GM23338 (cell line): ENCODE measurements at regions not wholly inside any gene's neighbourhood (a gene's known extent, or its start where the extent isn't known, plus 50 kb on each side); places are given as distances from the start of the nearest gene placed in this dataset.
A peak's percentile ranks its signal among the peaks of the same experiment; 100 is the strongest.

Source experiments
- ATAC-seq: fragments of 200-7000 bp; cut with Tn5 transposase; 3 replicates; pipeline ENCODE4 v1.9.1; 2020
- DNase-seq: peaks from one replicate; pipeline ENCODE4 v3.0.0-alpha.2; 2015; ENCODE audit warnings: low spot score
- H2AFZ ChIP-seq: fragments of 200-600 bp; sonication (generic); 2 replicates; pipeline ENCODE4 v1.8.0; 2016; ENCODE audit warnings: antibody characterized with exemption, mild to moderate bottlenecking, moderate library complexity
- H3F3A ChIP-seq: fragments of 200-600 bp; sonication (generic); replicated peaks from 2 replicates; pipeline ENCODE4 v1.8.0; 2017; ENCODE audit warnings: antibody characterized with exemption, mixed run types, low read depth
- H3K27ac ChIP-seq: fragments of 200-600 bp; sonication (generic); 2 replicates; pipeline ENCODE4 v1.6.1; 2016; ENCODE audit warnings: low read depth
- H3K27me3 ChIP-seq: fragments of 200-600 bp; sonication (generic); 2 replicates; pipeline ENCODE4 v1.8.0; 2016; ENCODE audit warnings: mild to moderate bottlenecking, mixed run types, moderate library complexity; ENCODE audit not compliant: insufficient read depth
- H3K36me3 ChIP-seq: fragments of 200-600 bp; sonication (generic); 2 replicates; pipeline ENCODE4 v1.8.0; 2016; ENCODE audit warnings: mild to moderate bottlenecking; ENCODE audit not compliant: insufficient read depth
- H3K4me1 ChIP-seq: fragments of 200-600 bp; sonication (generic); 2 replicates; pipeline ENCODE4 v1.8.0; 2016; ENCODE audit warnings: mild to moderate bottlenecking, moderate library complexity; ENCODE audit not compliant: insufficient read depth
- H3K4me2 ChIP-seq: fragments of 200-600 bp; sonication (generic); 2 replicates; pipeline ENCODE4 v1.7.1; 2017; ENCODE audit warnings: mixed run types
- H3K4me3 ChIP-seq: fragments of 200-600 bp; sonication (generic); 2 replicates; pipeline ENCODE4 v1.6.1; 2016; ENCODE audit warnings: mixed run types
- H3K79me2 ChIP-seq: fragments of 200-600 bp; sonication (generic); replicated peaks from 2 replicates; pipeline ENCODE4 v1.8.0; 2017; ENCODE audit warnings: mild to moderate bottlenecking; ENCODE audit not compliant: insufficient read depth
- H3K9me2 ChIP-seq: fragments of 200-600 bp; sonication (generic); 2 replicates; pipeline ENCODE4 v1.8.0; 2017; ENCODE audit not compliant: insufficient read depth
- H4K20me1 ChIP-seq: fragments of 200-600 bp; sonication (generic); replicated peaks from 2 replicates; pipeline ENCODE4 v1.8.0; 2017; ENCODE audit warnings: mild to moderate bottlenecking; ENCODE audit not compliant: insufficient read depth
- H3K27ac Mint-ChIP-seq: 2 replicates; pipeline ENCODE4 v1.8.0; 2020; ENCODE audit warnings: inconsistent platforms, mild to moderate bottlenecking, moderate library complexity, mixed read lengths
- H3K27me3 Mint-ChIP-seq: 3 replicates; pipeline ENCODE4 v1.8.0; 2022; ENCODE audit warnings: low read depth, mild to moderate bottlenecking, moderate library complexity, mixed read lengths, inconsistent platforms; ENCODE audit not compliant: insufficient read depth, poor library complexity
- H3K36me3 Mint-ChIP-seq: 3 replicates; pipeline ENCODE4 v1.8.0; 2021; ENCODE audit warnings: low read depth, mild to moderate bottlenecking, inconsistent platforms, moderate library complexity, mixed read lengths
- H3K4me1 Mint-ChIP-seq: 3 replicates; pipeline ENCODE4 v1.8.0; 2020; ENCODE audit warnings: mild to moderate bottlenecking, inconsistent platforms, mixed read lengths
- H3K4me3 Mint-ChIP-seq: 3 replicates; pipeline ENCODE4 v1.8.0; 2021; ENCODE audit warnings: moderate library complexity, mild to moderate bottlenecking, inconsistent platforms, mixed read lengths
- H3K9me3 Mint-ChIP-seq: 3 replicates; pipeline ENCODE4 v1.8.0; 2020; ENCODE audit warnings: moderate library complexity, mild to moderate bottlenecking, inconsistent platforms, mixed read lengths
- CREB1 ChIP-seq: fragments of 250-450 bp; sonication (Bioruptor Pico); IDR thresholded peaks from 2 replicates; pipeline ENCODE4 v1.5.0; 2020; ENCODE audit warnings: low read depth, mild to moderate bottlenecking, moderate library complexity
- EZH2 ChIP-seq: fragments of 200-600 bp; sonication (generic); IDR thresholded peaks from one replicate; pipeline ENCODE4 v1.8.0; 2017; ENCODE audit warnings: antibody characterized with exemption, mild to moderate bottlenecking, low read depth; ENCODE audit not compliant: unreplicated experiment
- EZH2phosphoT487 ChIP-seq: fragments of 200-600 bp; sonication (generic); IDR thresholded peaks from one replicate; pipeline ENCODE4 v1.8.1; 2018; ENCODE audit warnings: antibody characterized with exemption; ENCODE audit not compliant: unreplicated experiment
- JUNB ChIP-seq: IDR thresholded peaks from one replicate; pipeline ENCODE4 v1.6.1; 2016; ENCODE audit warnings: antibody characterized with exemption; ENCODE audit not compliant: unreplicated experiment
- NANOG ChIP-seq: IDR thresholded peaks from 2 replicates; pipeline ENCODE4 v1.6.1; 2016; ENCODE audit warnings: antibody characterized with exemption, borderline replicate concordance
- POLR2AphosphoS5 ChIP-seq: IDR thresholded peaks from 2 replicates; pipeline ENCODE4 v1.6.1; 2016; ENCODE audit warnings: antibody characterized with exemption, low read depth
- STAT1 ChIP-seq: IDR thresholded peaks from one replicate; pipeline ENCODE4 v1.6.1; 2016; ENCODE audit warnings: antibody characterized with exemption; ENCODE audit not compliant: unreplicated experiment
- ZNF114 ChIP-seq: fragments of 250-450 bp; sonication (Bioruptor Pico); IDR thresholded peaks from 2 replicates; pipeline ENCODE4 v1.5.0; 2020; ENCODE audit warnings: mild to moderate bottlenecking, moderate library complexity
- ZNF331 ChIP-seq: fragments of 250-450 bp; sonication (Bioruptor Pico); IDR thresholded peaks from 2 replicates; pipeline ENCODE4 v1.5.0; 2020; ENCODE audit warnings: low read depth, mild to moderate bottlenecking, moderate library complexity
- TF ChIP-seq, protein P1 (sequence below): fragments of 250-450 bp; sonication (Bioruptor Pico); IDR thresholded peaks from 2 replicates; pipeline ENCODE4 v1.5.0; 2020; ENCODE audit warnings: mild to moderate bottlenecking, moderate library complexity
- TF ChIP-seq, protein P2 (sequence below), 2 experiments: fragments of 200-600 bp in 1 of 2; sonication (generic) in 1 of 2; conservative IDR thresholded peaks; 2 replicates each; pipeline versions ENCODE4 v1.5.1 to v1.6.1; 2016 to 2017; ENCODE audit warnings: antibody characterized with exemption in 2 of 2, low read depth in 2 of 2, mild to moderate bottlenecking in 2 of 2, moderate library complexity in 1 of 2
- TF ChIP-seq, protein P3 (sequence below): IDR thresholded peaks from one replicate; pipeline ENCODE4 v1.6.1; 2018; ENCODE audit warnings: antibody characterized with exemption; ENCODE audit not compliant: unreplicated experiment
- TF ChIP-seq, protein P4 (sequence below): IDR thresholded peaks from 2 replicates; pipeline ENCODE4 v1.6.1; 2016; ENCODE audit warnings: antibody characterized with exemption

DNA sequence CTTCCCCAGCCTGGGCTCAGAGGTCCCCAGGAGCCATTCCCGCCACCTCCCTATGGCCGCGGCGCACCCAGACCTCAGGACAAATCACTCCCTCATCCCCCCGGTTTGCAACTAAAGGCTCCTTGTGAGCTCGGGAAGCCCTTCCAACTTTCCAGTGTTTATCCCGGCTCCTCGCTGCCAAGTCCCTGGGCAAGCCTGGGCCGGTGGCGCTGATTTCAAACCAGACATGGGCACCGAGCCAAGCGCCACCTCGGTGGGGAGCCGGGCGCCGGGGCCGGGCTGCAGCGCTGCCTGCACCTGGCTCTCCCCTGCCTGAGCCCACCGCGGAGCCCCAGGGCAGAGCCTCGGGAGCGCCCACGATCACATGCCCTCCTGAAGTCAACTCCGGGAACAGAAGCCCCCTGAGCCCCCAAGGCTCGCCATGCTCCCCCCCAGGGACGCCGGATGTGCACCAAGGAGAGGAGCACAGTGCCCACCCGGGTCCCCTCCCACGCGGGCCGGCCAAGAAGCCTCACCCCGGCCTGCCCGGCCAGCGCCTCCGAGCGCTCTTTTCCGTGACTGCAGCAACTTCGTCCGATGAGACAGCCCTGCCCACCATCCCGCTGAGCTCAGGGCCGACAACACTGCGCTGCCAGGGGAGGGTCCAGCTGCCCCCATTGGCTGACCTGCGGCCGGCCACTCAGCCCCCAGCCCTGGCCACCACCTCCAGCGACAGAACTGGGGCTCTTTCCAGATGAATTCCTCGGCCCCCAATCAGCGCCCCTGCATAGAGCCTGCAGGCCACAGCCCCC lies 50.0 kb downstream of the NCOR2 start:
- H3K4me3 Mint-ChIP-seq, result no peak overlapping the region
- no peak overlapping the region; the same call in 1 of the 2 replicates for H3K27ac ChIP-seq
- DNase-seq (no peak), ATAC-seq (no peak)
- H3K4me2 ChIP-seq, result no peak overlapping the region; the same call in 1 of the 2 replicates
- peaks cover 20% of the 10 kb centered on the region for H3K27me3 Mint-ChIP-seq
- peaks cover 20% of the 10 kb centered on the region for H3K36me3 Mint-ChIP-seq
- TF ChIP-seq, protein P1, sequence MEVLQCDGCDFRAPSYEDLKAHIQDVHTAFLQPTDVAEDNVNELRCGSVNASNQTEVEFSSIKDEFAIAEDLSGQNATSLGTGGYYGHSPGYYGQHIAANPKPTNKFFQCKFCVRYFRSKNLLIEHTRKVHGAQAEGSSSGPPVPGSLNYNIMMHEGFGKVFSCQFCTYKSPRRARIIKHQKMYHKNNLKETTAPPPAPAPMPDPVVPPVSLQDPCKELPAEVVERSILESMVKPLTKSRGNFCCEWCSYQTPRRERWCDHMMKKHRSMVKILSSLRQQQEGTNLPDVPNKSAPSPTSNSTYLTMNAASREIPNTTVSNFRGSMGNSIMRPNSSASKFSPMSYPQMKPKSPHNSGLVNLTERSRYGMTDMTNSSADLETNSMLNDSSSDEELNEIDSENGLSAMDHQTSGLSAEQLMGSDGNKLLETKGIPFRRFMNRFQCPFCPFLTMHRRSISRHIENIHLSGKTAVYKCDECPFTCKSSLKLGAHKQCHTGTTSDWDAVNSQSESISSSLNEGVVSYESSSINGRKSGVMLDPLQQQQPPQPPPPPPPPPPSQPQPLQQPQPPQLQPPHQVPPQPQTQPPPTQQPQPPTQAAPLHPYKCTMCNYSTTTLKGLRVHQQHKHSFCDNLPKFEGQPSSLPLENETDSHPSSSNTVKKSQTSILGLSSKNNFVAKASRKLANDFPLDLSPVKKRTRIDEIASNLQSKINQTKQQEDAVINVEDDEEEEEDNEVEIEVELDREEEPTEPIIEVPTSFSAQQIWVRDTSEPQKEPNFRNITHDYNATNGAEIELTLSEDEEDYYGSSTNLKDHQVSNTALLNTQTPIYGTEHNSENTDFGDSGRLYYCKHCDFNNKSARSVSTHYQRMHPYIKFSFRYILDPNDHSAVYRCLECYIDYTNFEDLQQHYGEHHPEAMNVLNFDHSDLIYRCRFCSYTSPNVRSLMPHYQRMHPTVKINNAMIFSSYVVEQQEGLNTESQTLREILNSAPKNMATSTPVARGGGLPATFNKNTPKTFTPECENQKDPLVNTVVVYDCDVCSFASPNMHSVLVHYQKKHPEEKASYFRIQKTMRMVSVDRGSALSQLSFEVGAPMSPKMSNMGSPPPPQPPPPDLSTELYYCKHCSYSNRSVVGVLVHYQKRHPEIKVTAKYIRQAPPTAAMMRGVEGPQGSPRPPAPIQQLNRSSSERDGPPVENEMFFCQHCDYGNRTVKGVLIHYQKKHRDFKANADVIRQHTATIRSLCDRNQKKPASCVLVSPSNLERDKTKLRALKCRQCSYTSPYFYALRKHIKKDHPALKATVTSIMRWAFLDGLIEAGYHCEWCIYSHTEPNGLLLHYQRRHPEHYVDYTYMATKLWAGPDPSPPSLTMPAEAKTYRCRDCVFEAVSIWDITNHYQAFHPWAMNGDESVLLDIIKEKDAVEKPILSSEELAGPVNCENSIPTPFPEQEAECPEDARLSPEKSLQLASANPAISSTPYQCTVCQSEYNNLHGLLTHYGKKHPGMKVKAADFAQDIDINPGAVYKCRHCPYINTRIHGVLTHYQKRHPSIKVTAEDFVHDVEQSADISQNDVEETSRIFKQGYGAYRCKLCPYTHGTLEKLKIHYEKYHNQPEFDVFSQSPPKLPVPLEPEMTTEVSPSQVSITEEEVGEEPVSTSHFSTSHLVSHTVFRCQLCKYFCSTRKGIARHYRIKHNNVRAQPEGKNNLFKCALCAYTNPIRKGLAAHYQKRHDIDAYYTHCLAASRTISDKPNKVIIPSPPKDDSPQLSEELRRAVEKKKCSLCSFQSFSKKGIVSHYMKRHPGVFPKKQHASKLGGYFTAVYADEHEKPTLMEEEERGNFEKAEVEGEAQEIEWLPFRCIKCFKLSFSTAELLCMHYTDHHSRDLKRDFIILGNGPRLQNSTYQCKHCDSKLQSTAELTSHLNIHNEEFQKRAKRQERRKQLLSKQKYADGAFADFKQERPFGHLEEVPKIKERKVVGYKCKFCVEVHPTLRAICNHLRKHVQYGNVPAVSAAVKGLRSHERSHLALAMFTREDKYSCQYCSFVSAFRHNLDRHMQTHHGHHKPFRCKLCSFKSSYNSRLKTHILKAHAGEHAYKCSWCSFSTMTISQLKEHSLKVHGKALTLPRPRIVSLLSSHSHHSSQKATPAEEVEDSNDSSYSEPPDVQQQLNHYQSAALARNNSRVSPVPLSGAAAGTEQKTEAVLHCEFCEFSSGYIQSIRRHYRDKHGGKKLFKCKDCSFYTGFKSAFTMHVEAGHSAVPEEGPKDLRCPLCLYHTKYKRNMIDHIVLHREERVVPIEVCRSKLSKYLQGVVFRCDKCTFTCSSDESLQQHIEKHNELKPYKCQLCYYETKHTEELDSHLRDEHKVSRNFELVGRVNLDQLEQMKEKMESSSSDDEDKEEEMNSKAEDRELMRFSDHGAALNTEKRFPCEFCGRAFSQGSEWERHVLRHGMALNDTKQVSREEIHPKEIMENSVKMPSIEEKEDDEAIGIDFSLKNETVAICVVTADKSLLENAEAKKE, result no peak
- TF ChIP-seq POLR2AphosphoS5 (no peak), CREB1 (CRISPR knock-in tag) (no peak), EZH2phosphoT487 (no peak), ZNF331 (CRISPR knock-in tag) (no peak), JUNB (no peak), EZH2 (no peak), STAT1 (no peak), ZNF114 (CRISPR knock-in tag) (no peak), NANOG (no peak)
- TF ChIP-seq, protein P2, sequence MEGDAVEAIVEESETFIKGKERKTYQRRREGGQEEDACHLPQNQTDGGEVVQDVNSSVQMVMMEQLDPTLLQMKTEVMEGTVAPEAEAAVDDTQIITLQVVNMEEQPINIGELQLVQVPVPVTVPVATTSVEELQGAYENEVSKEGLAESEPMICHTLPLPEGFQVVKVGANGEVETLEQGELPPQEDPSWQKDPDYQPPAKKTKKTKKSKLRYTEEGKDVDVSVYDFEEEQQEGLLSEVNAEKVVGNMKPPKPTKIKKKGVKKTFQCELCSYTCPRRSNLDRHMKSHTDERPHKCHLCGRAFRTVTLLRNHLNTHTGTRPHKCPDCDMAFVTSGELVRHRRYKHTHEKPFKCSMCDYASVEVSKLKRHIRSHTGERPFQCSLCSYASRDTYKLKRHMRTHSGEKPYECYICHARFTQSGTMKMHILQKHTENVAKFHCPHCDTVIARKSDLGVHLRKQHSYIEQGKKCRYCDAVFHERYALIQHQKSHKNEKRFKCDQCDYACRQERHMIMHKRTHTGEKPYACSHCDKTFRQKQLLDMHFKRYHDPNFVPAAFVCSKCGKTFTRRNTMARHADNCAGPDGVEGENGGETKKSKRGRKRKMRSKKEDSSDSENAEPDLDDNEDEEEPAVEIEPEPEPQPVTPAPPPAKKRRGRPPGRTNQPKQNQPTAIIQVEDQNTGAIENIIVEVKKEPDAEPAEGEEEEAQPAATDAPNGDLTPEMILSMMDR (conservative IDR thresholded peaks at IDR 0.05; ENCODE audit: low read depth in 2 of 2), result no peak
- TF ChIP-seq, protein P3, sequence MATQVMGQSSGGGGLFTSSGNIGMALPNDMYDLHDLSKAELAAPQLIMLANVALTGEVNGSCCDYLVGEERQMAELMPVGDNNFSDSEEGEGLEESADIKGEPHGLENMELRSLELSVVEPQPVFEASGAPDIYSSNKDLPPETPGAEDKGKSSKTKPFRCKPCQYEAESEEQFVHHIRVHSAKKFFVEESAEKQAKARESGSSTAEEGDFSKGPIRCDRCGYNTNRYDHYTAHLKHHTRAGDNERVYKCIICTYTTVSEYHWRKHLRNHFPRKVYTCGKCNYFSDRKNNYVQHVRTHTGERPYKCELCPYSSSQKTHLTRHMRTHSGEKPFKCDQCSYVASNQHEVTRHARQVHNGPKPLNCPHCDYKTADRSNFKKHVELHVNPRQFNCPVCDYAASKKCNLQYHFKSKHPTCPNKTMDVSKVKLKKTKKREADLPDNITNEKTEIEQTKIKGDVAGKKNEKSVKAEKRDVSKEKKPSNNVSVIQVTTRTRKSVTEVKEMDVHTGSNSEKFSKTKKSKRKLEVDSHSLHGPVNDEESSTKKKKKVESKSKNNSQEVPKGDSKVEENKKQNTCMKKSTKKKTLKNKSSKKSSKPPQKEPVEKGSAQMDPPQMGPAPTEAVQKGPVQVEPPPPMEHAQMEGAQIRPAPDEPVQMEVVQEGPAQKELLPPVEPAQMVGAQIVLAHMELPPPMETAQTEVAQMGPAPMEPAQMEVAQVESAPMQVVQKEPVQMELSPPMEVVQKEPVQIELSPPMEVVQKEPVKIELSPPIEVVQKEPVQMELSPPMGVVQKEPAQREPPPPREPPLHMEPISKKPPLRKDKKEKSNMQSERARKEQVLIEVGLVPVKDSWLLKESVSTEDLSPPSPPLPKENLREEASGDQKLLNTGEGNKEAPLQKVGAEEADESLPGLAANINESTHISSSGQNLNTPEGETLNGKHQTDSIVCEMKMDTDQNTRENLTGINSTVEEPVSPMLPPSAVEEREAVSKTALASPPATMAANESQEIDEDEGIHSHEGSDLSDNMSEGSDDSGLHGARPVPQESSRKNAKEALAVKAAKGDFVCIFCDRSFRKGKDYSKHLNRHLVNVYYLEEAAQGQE, result no peak
- TF ChIP-seq, protein P4, sequence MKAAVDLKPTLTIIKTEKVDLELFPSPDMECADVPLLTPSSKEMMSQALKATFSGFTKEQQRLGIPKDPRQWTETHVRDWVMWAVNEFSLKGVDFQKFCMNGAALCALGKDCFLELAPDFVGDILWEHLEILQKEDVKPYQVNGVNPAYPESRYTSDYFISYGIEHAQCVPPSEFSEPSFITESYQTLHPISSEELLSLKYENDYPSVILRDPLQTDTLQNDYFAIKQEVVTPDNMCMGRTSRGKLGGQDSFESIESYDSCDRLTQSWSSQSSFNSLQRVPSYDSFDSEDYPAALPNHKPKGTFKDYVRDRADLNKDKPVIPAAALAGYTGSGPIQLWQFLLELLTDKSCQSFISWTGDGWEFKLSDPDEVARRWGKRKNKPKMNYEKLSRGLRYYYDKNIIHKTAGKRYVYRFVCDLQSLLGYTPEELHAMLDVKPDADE, result no peak
- H3K9me2 ChIP-seq, result no peaks in the 10 kb centered on the region
- H3K27ac Mint-ChIP-seq, result peak overlapping the region; percentile 87
- H3K4me3 ChIP-seq, result no peak overlapping the region
- H3K4me1 ChIP-seq, result peaks cover 20% of the 10 kb centered on the region
- H3F3A ChIP-seq, result peaks cover 7% of the 10 kb centered on the region; the same call in 1 of the 2 replicates
- H3K27me3 ChIP-seq, result no peaks in the 10 kb centered on the region
- H3K4me1 Mint-ChIP-seq, result peaks cover 57% of the 10 kb centered on the region
- no peaks in the 10 kb centered on the region; the same call in 2 of the 3 replicates for H3K9me3 Mint-ChIP-seq
- H4K20me1 ChIP-seq, result peaks cover 29% of the 10 kb centered on the region
- H3K79me2 ChIP-seq, result peaks cover 97% of the 10 kb centered on the region
- H3K36me3 ChIP-seq, result no peaks in the 10 kb centered on the region
- H2AFZ ChIP-seq, result no peak overlapping the region
